GM23338 (cell line): ENCODE measurements at regions not wholly inside any gene's neighbourhood (a gene's known extent, or its start where the extent isn't known, plus 50 kb on each side); places are given as distances from the start of the nearest gene placed in this dataset.

Experiments used
- CREB1 ChIP-seq: fragments of 250-450 bp; sonication (Bioruptor Pico); IDR thresholded peaks from 2 replicates; pipeline ENCODE4 v1.5.0; 2020; ENCODE audit warnings: low read depth, mild to moderate bottlenecking, moderate library complexity
- CTCF ChIP-seq, 2 experiments: fragments of 200-600 bp in 1 of 2; sonication (generic) in 1 of 2; conservative IDR thresholded peaks; 2 replicates each; pipeline versions ENCODE4 v1.5.1 to v1.6.1; 2016 to 2017; ENCODE audit warnings: antibody characterized with exemption in 2 of 2, low read depth in 2 of 2, mild to moderate bottlenecking in 2 of 2, moderate library complexity in 1 of 2
- EZH2 ChIP-seq: fragments of 200-600 bp; sonication (generic); IDR thresholded peaks from one replicate; pipeline ENCODE4 v1.8.0; 2017; ENCODE audit warnings: antibody characterized with exemption, mild to moderate bottlenecking, low read depth; ENCODE audit not compliant: unreplicated experiment
- EZH2phosphoT487 ChIP-seq: fragments of 200-600 bp; sonication (generic); IDR thresholded peaks from one replicate; pipeline ENCODE4 v1.8.1; 2018; ENCODE audit warnings: antibody characterized with exemption; ENCODE audit not compliant: unreplicated experiment
- JUNB ChIP-seq: IDR thresholded peaks from one replicate; pipeline ENCODE4 v1.6.1; 2016; ENCODE audit warnings: antibody characterized with exemption; ENCODE audit not compliant: unreplicated experiment
- POLR2AphosphoS5 ChIP-seq: IDR thresholded peaks from 2 replicates; pipeline ENCODE4 v1.6.1; 2016; ENCODE audit warnings: antibody characterized with exemption, low read depth
- REST ChIP-seq: IDR thresholded peaks from one replicate; pipeline ENCODE4 v1.6.1; 2018; ENCODE audit warnings: antibody characterized with exemption; ENCODE audit not compliant: unreplicated experiment
- STAT1 ChIP-seq: IDR thresholded peaks from one replicate; pipeline ENCODE4 v1.6.1; 2016; ENCODE audit warnings: antibody characterized with exemption; ENCODE audit not compliant: unreplicated experiment
- ZNF462 ChIP-seq: fragments of 250-450 bp; sonication (Bioruptor Pico); IDR thresholded peaks from 2 replicates; pipeline ENCODE4 v1.5.0; 2020; ENCODE audit warnings: mild to moderate bottlenecking, moderate library complexity
- TF ChIP-seq, protein P1 (sequence below): IDR thresholded peaks from 2 replicates; pipeline ENCODE4 v1.6.1; 2016; ENCODE audit warnings: antibody characterized with exemption

- no peak for TF ChIP-seq REST
- no peak for TF ChIP-seq CTCF (conservative IDR thresholded peaks at IDR 0.05; ENCODE audit: low read depth in 2 of 2)
- no peak for TF ChIP-seq EZH2
- TF ChIP-seq EZH2phosphoT487: no peak
- TF ChIP-seq POLR2AphosphoS5: no peak
- TF ChIP-seq, protein P1, sequence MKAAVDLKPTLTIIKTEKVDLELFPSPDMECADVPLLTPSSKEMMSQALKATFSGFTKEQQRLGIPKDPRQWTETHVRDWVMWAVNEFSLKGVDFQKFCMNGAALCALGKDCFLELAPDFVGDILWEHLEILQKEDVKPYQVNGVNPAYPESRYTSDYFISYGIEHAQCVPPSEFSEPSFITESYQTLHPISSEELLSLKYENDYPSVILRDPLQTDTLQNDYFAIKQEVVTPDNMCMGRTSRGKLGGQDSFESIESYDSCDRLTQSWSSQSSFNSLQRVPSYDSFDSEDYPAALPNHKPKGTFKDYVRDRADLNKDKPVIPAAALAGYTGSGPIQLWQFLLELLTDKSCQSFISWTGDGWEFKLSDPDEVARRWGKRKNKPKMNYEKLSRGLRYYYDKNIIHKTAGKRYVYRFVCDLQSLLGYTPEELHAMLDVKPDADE: no peak
- TF ChIP-seq CREB1 (CRISPR knock-in tag): no peak
- TF ChIP-seq ZNF462 (CRISPR knock-in tag): no peak
- TF ChIP-seq STAT1: no peak
- TF ChIP-seq JUNB: no peak
These were observed 74.6 kb upstream of the LAPTM4A start for GRCh38 chr2:20126040-20126439.
